ENCODE measurements at regions not wholly inside any gene's neighbourhood (a gene's known extent, or its start where the extent isn't known, plus 50 kb on each side); places are given as distances from the start of the nearest gene placed in this dataset.

DNA sequence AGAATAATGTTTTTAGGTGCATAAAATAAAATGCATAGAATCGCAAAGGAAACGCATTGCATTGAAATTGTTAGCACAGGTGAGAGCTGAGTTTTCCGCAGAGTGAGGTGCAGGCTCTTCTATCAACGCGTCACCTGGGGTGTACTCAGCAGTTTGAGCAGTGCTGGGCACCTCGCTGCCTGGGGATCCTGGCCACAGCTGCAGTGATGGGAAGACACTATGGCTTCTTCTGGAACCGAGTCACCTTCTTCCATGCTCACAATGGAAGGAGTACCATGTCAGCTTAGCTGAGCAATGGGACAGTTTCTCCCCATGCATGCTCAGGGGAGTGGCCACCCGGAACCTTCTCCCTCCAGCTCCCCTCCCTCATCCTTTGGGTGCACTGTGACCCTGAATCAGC lies 95.4 kb upstream of the OTOS start:
- H3K9ac ChIP-seq, result no peak overlapping the region
- no peaks in the 10 kb centered on the region for H3K9me3 ChIP-seq (ENCODE audit: control insufficient read depth, low read length)
- no peak overlapping the region for H3K4me2 ChIP-seq (ENCODE audit: low read length)
- H3K4me1 ChIP-seq, result no peaks in the 10 kb centered on the region
- H3K36me3 ChIP-seq (ENCODE audit: control insufficient read depth, insufficient read depth, low read length), result no peaks in the 10 kb centered on the region
- H3K27ac ChIP-seq, result no peak overlapping the region
- no peaks in the 10 kb centered on the region for H3K79me2 ChIP-seq
- H2AFZ ChIP-seq, result no peak overlapping the region
- no peaks in the 10 kb centered on the region for H3K27me3 ChIP-seq (ENCODE audit: control insufficient read depth, insufficient read depth, low read length)
- TF ChIP-seq, protein P1, sequence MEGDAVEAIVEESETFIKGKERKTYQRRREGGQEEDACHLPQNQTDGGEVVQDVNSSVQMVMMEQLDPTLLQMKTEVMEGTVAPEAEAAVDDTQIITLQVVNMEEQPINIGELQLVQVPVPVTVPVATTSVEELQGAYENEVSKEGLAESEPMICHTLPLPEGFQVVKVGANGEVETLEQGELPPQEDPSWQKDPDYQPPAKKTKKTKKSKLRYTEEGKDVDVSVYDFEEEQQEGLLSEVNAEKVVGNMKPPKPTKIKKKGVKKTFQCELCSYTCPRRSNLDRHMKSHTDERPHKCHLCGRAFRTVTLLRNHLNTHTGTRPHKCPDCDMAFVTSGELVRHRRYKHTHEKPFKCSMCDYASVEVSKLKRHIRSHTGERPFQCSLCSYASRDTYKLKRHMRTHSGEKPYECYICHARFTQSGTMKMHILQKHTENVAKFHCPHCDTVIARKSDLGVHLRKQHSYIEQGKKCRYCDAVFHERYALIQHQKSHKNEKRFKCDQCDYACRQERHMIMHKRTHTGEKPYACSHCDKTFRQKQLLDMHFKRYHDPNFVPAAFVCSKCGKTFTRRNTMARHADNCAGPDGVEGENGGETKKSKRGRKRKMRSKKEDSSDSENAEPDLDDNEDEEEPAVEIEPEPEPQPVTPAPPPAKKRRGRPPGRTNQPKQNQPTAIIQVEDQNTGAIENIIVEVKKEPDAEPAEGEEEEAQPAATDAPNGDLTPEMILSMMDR (IDR thresholded peaks at IDR 0.05), result no peak
- H3K4me3 ChIP-seq (ENCODE audit: low read depth, low read length), result no peak overlapping the region

DNA sequence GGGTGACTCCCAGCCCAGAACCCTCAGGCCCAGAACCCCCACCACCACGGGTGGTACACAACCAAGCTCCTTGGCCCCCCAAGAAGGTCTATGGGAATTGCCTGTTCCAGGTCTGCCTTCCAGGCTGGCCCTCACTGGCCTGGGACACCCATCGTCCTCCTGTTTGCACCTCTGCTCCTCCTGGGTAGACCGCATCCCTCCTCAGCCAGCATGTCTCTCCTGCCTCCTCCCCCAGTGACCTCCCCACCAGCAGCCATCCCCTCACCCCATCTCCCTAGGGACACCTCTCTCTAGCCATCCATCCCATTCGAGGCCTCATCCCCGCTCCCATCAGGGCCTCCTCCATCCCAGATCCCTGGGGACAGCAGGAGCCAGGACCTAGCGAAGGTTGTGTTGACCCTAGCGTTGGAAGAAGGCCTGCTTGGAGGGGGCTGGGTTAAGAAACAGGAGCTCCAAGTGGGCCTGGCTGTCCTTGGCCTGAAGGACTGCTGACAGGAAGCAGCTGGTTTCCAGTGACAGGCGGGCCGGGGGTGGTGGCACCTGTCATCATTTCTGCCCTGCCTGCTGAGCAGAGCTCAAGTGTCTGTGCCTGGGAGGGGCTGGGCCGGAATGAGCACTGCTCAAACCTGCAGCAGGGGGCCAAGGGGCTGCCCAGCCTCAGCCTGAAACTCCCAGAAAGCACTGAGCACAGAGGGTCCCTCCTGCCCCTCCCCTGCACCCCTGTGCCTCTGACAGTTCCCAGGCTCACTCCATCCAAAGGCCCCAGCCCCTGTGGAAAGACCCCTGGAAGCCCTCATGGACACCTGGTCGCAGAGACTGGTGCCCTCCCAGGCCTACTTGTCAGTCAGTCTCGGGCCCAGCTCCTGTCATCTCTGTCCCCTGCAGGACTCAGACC lies 96.0 kb upstream of the OTOS start:
- H3K27ac ChIP-seq, result no peak overlapping the region
- H3K4me3 ChIP-seq (ENCODE audit: low read depth, low read length), result no peak overlapping the region
- H3K9me3 ChIP-seq (ENCODE audit: control insufficient read depth, low read length), result no peaks in the 10 kb centered on the region
- no peaks in the 10 kb centered on the region for H3K27me3 ChIP-seq (ENCODE audit: control insufficient read depth, insufficient read depth, low read length)
- no peak overlapping the region for H3K9ac ChIP-seq
- H3K4me2 ChIP-seq (ENCODE audit: low read length), result no peak overlapping the region
- no peaks in the 10 kb centered on the region for H3K4me1 ChIP-seq
- H3K36me3 ChIP-seq (ENCODE audit: control insufficient read depth, insufficient read depth, low read length), result no peaks in the 10 kb centered on the region
- H2AFZ ChIP-seq, result peak overlapping the region; percentile 42
- no peaks in the 10 kb centered on the region for H3K79me2 ChIP-seq
- TF ChIP-seq, protein P1 (IDR thresholded peaks at IDR 0.05), result no peak

DNA sequence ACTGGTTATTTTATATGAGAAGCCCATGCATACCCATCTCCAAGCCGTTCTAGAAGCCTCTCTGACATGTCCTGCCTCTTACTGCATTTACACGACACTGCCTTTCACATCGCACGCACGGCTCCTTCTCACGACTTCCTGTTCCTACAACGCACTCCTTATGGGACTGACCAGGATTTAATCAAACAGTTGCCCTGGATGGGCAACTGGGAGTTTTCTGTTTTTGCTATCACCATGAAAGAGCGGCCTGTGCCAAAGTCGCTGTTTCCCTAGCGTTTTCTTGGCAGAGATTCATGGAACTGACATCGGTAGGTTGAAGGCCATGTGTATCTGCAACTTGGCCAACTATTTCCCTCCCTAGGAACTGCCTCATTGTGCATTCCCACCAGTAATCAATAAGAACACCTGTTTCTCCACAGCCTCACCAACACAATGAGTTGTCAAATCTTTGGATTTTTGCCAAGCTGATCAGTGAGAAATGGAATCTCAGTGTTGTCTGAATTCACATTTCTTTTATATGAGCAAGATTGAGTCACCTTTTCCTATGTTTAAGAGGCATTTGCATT lies 97.2 kb upstream of the OTOS start:
- no peak overlapping the region for H2AFZ ChIP-seq
- TF ChIP-seq, protein P1 (IDR thresholded peaks at IDR 0.05), result no peak
- no peaks in the 10 kb centered on the region for H3K9me3 ChIP-seq (ENCODE audit: control insufficient read depth, low read length)
- no peaks in the 10 kb centered on the region for H3K79me2 ChIP-seq
- no peaks in the 10 kb centered on the region for H3K36me3 ChIP-seq (ENCODE audit: control insufficient read depth, insufficient read depth, low read length)
- no peak overlapping the region for H3K9ac ChIP-seq
- H3K27ac ChIP-seq, result no peak overlapping the region
- no peak overlapping the region for H3K4me2 ChIP-seq (ENCODE audit: low read length)
- no peak overlapping the region for H3K4me3 ChIP-seq (ENCODE audit: low read depth, low read length)
- H3K4me1 ChIP-seq, result no peaks in the 10 kb centered on the region
- no peaks in the 10 kb centered on the region for H3K27me3 ChIP-seq (ENCODE audit: control insufficient read depth, insufficient read depth, low read length)

DNA sequence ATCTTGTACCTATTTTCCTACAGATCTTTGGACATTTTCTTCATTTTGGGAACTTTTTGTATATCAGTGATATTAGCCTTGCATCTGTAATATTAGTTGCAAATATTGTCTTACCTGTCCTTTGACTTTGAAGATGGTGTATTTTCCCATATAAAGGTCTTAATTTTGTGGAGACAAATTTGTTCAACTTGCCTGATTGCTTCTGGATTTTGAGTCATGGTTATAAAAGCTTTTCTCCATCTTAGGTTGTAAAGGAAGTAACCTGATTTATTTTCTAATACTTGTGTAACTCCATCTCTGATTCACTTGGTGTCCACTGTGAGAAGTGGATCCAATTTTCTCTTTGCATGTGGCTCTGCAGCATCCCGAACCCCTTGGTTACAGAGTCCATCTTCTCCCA lies 97.7 kb upstream of the OTOS start:
- TF ChIP-seq, protein P1 (IDR thresholded peaks at IDR 0.05), result no peak
- Histone ChIP-seq H3K4me3 (ENCODE audit: low read depth, low read length) (no peak overlapping the region), H3K79me2 (no peaks in the 10 kb centered on the region), H3K27me3 (ENCODE audit: control insufficient read depth, insufficient read depth, low read length) (no peaks in the 10 kb centered on the region), H3K36me3 (ENCODE audit: control insufficient read depth, insufficient read depth, low read length) (no peaks in the 10 kb centered on the region), H3K9me3 (ENCODE audit: control insufficient read depth, low read length) (no peaks in the 10 kb centered on the region), H2AFZ (no peak overlapping the region), H3K4me1 (no peaks in the 10 kb centered on the region), H3K27ac (no peak overlapping the region), H3K9ac (no peak overlapping the region), H3K4me2 (ENCODE audit: low read length) (no peak overlapping the region)
